Activated CD8-positive, alpha-beta memory T cell treated with anti-CD3 and anti-CD28 coated beads, Interleukin-2, amount 50 U/mL, for 48 hours (primary cell): ENCODE measurements at regions not wholly inside any gene's neighbourhood (a gene's known extent, or its start where the extent isn't known, plus 50 kb on each side); places are given as distances from the start of the nearest gene placed in this dataset.

ENCODE experiments used
- DNase-seq: peaks from one replicate; pipeline ENCODE4 v3.0.0-alpha.2; 2020

DNA sequence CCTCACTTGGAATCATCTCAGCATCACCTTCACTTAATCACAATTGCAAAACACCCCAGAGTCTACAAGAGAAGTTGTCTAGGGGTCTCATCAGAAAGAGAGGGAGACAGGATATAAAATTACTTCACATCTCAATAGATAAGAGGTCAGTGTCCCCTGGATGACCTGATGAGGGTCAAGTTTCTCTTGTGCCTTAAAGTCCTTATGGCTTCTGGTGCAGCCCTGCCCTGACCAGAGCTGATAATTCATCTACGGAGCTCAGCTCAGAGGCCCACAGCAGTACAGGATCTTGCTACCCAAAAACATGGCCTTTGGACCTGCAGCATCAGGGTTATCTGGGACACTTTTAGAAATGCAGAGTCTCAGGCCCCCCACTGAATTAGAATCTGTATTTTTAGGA, 111.1 kb upstream of the GLI3 start:
- no peak for DNase-seq

DNA sequence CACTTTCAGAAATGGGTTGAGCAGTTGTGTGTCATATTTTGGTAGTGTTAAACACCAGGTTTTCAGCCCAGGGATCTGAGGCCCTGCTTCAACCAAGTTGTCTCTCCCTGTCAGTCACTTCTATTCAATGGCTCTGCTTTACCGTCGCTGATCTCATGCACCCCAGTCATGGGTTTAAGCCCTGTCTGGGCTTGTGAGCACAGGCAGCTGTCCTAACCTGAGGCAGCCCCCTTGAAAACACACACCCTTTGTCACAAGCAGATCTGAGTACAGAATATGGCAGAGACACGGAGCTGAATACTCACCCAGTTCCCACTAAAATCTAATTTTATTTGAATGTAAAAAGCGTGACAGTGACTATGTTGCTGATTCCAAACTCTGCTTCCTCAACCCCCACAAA, 110.6 kb upstream of the GLI3 start:
- no peak for DNase-seq

DNA sequence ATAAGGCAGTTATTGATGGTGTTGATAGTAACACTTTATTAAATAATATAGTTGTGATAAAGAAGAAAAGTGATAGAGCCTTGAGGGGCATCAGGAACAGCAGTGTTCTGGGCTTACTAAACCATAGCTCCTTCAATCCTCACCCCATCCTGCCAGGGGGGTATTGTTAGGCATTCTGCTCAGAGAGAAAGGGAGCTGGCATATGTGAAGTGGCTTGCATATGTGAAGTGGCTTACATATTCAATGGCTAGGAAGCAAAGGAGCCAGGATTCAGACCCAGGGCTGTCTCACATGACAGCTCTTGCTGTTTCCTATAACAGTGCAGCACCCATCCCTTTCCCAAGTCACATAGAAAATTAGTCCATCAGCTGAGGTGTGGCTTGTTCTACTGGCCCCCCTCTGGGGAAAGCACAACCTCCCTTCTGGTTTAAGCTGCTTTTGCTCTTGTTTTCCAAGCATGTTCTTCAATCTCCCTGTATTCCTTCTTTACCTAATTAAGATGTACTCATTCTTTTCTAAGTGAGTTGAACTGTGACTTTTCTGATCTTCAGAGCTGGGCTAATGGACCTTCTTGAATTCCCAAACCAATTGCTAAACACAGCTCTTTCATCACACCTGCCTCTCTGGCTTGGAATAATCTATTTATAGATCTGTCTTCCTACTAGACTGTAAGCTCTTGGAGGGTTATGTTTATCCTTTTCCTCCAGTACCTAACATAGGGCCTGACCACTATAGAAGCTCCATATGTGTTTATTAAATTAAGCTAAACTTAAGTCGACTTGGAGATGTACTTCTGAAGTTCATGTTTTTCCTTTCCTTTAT, 108.7 kb upstream of the GLI3 start:
- DNase-seq: no peak

DNA sequence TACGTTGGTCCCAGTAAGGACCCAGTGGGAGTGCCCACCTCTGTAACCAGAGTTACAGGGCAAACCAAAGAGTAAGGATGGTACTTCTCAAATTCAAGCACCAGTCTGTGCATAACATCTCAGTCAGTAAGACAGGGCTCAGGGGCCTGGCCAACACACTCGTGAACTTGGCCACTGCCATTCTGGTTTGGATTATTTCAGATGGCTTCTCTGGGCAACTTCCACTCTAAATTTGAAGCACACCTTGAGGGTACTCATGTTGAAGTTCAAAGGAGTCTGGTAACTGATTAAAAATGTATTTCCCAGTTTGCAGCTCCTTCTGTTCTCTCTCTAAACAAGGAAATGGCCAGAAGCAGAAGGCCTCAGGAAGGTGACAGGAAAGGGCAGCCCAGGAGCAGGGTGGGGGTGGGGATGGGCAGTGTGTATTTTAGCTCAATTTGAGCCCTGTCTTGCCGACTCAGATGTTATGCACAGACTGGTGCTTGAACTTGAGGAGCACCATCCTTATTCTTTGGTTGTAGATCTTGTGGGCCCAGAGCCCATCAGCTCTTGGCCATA, 107.3 kb upstream of the GLI3 start:
- no peak for DNase-seq

DNA sequence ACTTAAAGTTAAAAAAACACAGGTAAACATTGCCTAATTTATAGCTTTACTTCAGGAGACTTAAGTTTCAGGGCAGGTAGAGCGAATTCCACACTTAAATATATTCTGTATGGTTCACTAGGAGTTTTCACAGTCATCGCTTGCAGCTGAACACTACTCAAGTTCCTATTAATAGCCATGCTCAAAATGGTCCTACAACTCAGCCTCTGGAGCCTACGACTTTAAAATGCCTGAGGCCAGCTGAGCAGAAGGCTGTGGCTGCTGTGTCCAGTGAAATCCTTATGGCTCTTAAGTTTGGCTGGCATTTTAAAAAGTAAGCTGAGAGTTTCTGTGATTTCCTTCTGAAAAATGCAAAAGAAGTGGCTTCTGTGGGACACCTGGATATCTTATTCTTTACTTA, 105.4 kb upstream of the GLI3 start:
- DNase-seq: no peak

GRCh38 chr7:42340436-42340835, 103.4 kb upstream of the GLI3 start:
- no peak for DNase-seq

DNA sequence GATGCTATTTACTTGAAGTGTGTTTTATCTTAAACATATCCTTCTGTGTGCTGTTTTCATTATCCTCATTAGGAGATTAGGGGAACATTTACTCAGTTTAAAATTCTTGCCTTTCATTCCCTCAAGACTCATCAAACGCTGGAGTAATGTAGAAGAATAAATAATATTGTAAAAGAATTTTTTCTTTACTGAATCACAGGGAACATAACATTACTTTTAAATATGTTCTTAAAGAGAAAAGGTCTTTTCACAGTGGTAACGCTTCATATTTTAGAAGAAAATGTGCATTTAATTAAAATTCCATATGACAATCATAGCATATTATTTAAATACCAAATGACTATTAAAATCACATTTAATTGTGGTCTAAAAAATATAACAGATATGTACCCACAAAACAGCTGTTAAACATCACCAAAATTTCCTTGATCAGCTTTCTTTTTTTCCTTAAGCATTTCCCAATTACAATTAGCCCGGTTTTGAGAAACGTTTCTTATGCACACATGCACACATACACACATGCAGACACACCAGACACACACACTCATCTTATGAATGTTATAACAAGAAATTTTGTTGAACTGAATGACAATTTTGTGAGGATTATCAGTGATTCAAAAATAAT, 102.0 kb upstream of the GLI3 start:
- DNase-seq: no peak

- no peak for DNase-seq
Measured at GRCh38 chr7:42338231-42338915, 101.4 kb upstream of the GLI3 start.

- no peak for DNase-seq
Measured at GRCh38 chr7:42337225-42337905, 100.4 kb upstream of the GLI3 start.

DNA sequence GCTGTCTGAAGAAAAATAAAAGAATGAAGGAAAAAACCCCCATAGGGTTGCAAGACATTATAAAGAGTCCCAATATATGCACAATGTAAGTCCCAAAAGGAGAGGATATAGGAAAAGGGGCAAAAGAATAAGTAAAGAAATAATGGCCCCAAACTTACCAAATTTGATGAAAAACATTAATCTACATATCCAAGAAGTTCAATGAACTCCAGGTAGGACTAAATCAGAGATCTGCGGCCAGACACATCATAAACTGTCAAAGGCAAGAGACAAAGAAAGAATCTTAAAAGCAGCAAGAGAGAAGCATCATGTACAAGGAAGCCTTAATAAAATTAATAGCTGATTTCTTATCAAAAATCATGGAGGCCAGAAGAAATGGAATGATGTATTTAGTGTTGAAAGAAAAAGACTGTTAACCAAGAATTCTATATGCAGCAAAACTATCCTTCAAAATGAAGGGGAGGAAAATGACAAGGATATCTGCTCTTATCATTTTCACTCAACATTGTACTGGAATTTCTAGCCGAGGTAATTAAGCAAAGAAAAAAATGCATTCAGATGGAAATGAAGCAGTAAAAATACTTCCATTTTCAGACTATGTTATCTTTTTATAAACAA, 95.7 kb upstream of the GLI3 start:
- no peak for DNase-seq

DNA sequence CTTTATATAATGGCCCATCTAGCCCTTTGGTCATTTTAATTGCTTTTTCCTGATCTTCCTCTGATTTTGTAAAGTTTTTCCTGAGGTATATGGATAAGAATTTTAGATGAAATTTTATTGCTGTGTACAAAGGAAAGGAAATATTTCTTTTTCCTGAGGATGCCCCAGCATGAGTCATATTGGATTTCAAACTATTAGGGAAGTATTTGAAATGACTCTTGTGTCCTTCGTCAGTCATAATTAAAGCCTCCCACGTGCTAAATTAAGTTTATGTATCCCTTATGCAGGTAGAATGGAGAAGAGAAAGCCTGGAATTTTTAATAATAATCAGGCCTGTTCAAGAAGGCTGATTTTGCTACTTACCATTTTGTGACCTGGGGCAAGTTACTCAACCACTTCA, 82.6 kb upstream of the GLI3 start:
- no peak for DNase-seq

GRCh38 chr7:42315631-42316030, 78.6 kb upstream of the GLI3 start:
- no peak for DNase-seq

DNA sequence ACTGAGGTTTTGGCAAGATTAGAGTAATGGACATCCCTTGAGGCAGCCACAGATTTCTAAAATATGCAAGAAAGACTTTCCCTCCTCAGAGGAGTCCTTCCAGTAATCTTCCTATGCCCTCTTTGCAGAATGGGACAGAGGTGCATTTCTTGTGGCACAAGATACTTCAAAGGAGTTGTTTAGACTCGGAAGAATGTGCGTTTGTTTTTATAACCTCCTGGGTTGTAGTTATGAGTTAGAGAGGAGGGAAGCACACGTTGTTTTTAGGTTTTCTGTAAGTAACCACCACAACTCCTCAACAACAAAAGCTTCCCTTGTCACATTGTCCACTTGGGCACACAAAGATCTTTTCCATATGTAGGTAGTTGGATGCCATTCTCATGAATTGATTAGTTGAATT, 78.1 kb upstream of the GLI3 start:
- DNase-seq: no peak

- no peak for DNase-seq
Measured at GRCh38 chr7:42314696-42315095, 77.7 kb upstream of the GLI3 start.

GRCh38 chr7:42311195-42311594, 74.2 kb upstream of the GLI3 start:
- DNase-seq: no peak

GRCh38 chr7:42292991-42293521, 56.0 kb upstream of the GLI3 start:
- DNase-seq: no peak

DNA sequence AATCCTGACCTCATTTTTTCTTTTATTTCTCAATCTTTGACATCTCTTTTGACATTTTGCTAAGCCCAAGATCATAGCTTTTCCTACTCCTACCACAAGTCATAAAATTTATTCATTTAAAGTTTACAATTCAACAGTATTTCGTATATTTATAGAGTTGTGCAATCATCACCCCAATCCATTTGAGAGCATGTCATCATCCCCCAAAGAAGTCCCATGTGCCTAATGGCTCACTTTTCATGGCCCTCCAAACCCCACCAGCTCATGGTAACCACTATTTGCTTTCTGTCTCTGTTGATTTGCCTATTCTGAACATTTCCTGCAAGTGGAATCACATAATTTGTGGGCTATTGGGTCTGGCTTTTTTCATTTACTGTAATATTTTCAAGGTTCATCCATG, 52.5 kb upstream of the GLI3 start:
- no peak for DNase-seq
